G401.6 (cell line): ENCODE measurements at regions not wholly inside any gene's neighbourhood (a gene's known extent, or its start where the extent isn't known, plus 50 kb on each side); places are given as distances from the start of the nearest gene placed in this dataset.
"Not testable (repeated sequence)": the region's sequence is repeated elsewhere in the genome, so short reads cannot be mapped to it uniquely, and the experiment has no call there.

Source experiments
- FAIRE-seq: peaks from 2 replicates; lab custom pipeline; 2012; peaks lifted over from hg19 to GRCh38; lab: Jason Lieb, UNC

GRCh38 chr2:56021579-56021978 is 98.0 kb upstream of the EFEMP1 start:
- no peak for FAIRE-seq

- FAIRE-seq = no peak
These were observed 102.0 kb upstream of the EFEMP1 start for GRCh38 chr2:56025469-56026193.

GRCh38 chr2:56026828-56027227 is 103.2 kb upstream of the EFEMP1 start:
- no peak for FAIRE-seq

- FAIRE-seq = no peak
These were observed 106.5 kb upstream of the EFEMP1 start for GRCh38 chr2:56030062-56030461.

- no peak for FAIRE-seq
These were observed 107.3 kb upstream of the EFEMP1 start for GRCh38 chr2:56030901-56031300.

GRCh38 chr2:56034258-56034657 is 110.7 kb upstream of the EFEMP1 start:
- FAIRE-seq = no peak

- no peak for FAIRE-seq
These were observed 116.6 kb upstream of the EFEMP1 start for GRCh38 chr2:56040189-56040588.

GRCh38 chr2:56040834-56041233 is 117.3 kb upstream of the EFEMP1 start:
- FAIRE-seq = no peak

GRCh38 chr2:56047136-56047535 is 123.6 kb upstream of the EFEMP1 start:
- no peak for FAIRE-seq

- FAIRE-seq = no peak
These were observed 125.8 kb upstream of the EFEMP1 start for GRCh38 chr2:56049233-56049845.

GRCh38 chr2:56053679-56054078 is 130.1 kb upstream of the EFEMP1 start:
- no peak for FAIRE-seq

GRCh38 chr2:56055405-56055804 is 128.4 kb upstream of the CCDC85A start:
- FAIRE-seq = no peak

GRCh38 chr2:56061327-56061726 is 122.5 kb upstream of the CCDC85A start:
- not testable (repeated sequence) for FAIRE-seq

- FAIRE-seq = no peak
These were observed 115.0 kb upstream of the CCDC85A start for GRCh38 chr2:56068746-56069145.

- FAIRE-seq = no peak
These were observed 106.4 kb upstream of the CCDC85A start for GRCh38 chr2:56077359-56077915.

GRCh38 chr2:56082665-56083064 is 101.1 kb upstream of the CCDC85A start:
- FAIRE-seq = no peak

- no peak for FAIRE-seq
These were observed 99.5 kb upstream of the CCDC85A start for GRCh38 chr2:56084111-56084901.

GRCh38 chr2:56086336-56086735 is 97.5 kb upstream of the CCDC85A start:
- FAIRE-seq = no peak

GRCh38 chr2:56088411-56088810 is 95.4 kb upstream of the CCDC85A start:
- FAIRE-seq = no peak

- no peak for FAIRE-seq
These were observed 93.9 kb upstream of the CCDC85A start for GRCh38 chr2:56089931-56090330.

GRCh38 chr2:56099963-56100362 is 83.8 kb upstream of the CCDC85A start:
- FAIRE-seq = no peak

- FAIRE-seq = no peak
These were observed 82.9 kb upstream of the CCDC85A start for GRCh38 chr2:56100791-56101312.

GRCh38 chr2:56102098-56102497 is 81.7 kb upstream of the CCDC85A start:
- FAIRE-seq = no peak
